NCI-H345 (cell line): ENCODE measurements at regions not wholly inside any gene's neighbourhood (a gene's known extent, or its start where the extent isn't known, plus 50 kb on each side); places are given as distances from the start of the nearest gene placed in this dataset.
"Not testable (repeated sequence)": the region's sequence is repeated elsewhere in the genome, so short reads cannot be mapped to it uniquely, and the experiment has no call there.

ENCODE experiments used
- DNase-seq: peaks from one replicate; lab custom pipeline; 2025; lab: John Stamatoyannopoulos, UW

GRCh38 chr5:1731091-1731639, 68.5 kb downstream of the MRPL36 start:
- no peak for DNase-seq

DNA sequence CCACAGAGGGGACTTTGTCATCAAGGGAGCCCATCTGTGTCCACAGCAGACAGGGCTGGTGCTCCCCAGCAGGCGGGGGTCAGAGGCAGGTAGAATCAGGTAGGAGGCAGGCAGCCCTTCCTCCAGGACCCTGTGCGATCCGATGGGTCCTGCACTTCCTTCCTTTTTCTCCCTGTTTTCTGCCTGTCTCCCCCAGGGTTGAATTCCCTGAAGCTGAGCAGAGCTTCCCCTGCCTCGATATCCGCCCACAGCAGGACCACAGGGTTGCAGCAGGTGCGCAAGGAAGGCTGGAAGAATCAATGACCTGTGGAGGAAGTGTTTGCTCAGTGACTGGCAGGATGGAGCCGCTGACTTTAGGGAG, 69.2 kb downstream of the MRPL36 start:
- DNase-seq: no peak

- DNase-seq: no peak
Observed at GRCh38 chr5:1729641-1730486, 69.8 kb downstream of the MRPL36 start.

- no peak for DNase-seq
Observed at GRCh38 chr5:1728846-1729245, 70.8 kb downstream of the MRPL36 start.

DNA sequence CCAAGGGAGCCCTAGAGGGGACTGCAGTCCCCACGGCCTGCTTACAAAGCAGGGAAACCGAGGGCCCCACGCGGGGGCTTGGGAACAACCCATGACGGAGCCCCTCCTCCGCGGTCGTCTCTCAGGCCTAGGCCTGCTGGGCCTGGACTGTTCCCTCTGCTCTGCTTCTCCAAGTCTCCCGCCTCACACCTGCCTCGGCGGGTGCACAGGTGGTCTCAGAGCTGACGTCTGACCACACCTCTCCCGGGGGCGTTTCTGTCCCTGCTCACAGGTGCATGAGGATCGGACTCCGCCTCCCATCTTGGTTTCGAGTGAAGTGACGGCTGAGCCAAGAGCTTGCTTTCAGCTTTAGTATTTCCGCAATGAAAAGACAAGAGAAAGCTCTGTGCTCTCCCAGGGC, 72.1 kb downstream of the MRPL36 start:
- no peak for DNase-seq

GRCh38 chr5:1726956-1727355, 72.7 kb downstream of the MRPL36 start:
- DNase-seq: no peak

DNA sequence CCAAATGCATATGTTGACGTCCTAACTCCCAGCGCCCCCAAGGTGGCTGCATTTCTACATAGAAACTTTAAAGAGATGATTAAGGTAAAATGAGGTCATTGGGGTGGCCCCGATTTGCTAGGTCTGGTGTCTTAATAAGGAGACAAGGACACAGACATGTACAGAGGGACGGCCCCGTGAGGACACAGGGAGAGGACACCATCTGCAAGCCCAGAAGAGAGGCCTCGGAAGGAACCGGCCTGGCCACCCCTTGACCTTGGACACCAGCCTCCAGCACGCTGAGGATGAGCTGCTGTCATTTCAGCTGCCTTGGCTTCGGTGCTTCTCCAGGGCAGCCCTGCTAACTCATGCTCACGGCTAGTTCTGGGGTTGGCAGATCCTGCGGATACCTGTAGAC, 73.2 kb downstream of the MRPL36 start:
- no peak for DNase-seq

DNA sequence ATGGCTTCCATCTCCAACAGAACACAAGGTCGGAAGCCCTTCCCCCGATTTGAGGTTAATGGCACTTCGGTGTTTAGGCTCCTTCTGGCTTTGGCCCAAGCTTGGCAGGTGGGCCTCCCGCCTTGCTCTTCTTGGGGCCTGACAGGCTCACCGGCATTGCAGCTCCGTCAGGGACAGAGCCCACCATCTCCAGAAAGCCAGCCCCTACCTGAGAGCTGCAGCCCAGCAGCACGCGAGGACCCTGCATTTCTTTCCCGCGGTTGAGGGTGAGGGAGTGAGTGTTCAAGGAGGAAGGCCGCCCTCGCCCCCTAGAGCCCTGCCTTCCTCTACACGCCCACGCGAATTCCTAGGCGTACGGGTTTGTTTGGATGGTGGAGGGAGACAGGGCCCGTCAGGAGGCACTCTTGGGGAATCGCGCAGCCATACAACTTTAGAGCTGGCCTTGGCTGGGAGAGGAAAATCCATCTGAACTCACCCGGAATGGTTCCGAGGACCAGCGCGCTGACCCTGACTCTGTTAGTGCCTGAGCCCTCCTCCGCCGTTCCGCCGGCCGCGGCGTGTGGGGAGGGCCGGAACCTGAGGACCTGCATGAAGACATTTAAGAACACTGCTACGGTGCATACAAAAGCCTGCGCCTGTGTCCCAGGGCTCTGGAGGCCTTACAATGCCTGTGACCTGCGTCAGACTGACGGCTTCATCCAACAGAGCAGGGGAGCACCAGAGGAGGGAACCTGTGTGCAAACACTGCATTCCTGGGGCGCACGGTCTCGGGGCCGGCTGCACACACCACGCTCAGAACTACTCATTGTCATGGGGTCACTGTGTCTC, 73.8 kb downstream of the MRPL36 start:
- DNase-seq: no peak

DNA sequence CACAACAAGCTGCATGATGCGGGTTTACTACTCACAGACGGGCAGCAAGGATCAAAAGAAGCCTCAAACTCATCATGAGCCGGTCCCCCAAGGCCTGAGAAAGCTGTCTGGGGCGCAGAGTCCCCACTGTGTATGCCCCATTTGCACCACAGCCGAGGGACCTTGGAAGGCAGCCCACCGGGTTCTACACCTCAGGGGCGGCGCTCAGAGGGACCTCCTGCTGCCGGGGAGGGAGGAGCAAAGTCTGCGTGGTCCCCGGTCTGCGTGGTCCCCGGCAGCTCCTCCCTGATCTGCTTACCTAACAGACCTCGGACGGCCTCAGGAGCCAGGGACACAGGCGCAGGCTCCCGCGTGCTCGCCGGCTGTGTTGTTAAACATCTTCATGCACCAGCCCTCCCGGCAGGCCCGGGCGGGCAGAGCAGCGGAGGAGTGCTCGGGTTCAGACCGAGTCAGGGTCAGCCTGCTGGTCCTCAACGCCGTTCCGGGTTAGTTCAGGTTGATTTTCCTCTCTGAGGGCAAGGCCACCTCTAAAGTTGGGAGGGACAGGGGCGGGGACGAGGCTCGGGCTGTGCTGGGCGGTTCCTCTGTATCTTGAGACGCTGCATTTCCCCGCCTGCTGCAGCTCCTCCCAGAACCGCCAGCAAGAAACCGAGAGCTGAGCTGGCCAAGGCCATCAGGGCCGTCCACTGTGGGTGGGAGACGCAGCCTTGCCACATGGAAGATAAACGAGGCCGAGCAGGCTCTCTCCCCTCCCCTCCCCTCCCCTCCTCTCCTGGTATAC, 74.6 kb downstream of the MRPL36 start:
- no peak for DNase-seq

GRCh38 chr5:1723957-1724821, 75.4 kb downstream of the MRPL36 start:
- DNase-seq: no peak

- DNase-seq: no peak
Observed at GRCh38 chr5:1723476-1723875, 76.2 kb downstream of the MRPL36 start.

DNA sequence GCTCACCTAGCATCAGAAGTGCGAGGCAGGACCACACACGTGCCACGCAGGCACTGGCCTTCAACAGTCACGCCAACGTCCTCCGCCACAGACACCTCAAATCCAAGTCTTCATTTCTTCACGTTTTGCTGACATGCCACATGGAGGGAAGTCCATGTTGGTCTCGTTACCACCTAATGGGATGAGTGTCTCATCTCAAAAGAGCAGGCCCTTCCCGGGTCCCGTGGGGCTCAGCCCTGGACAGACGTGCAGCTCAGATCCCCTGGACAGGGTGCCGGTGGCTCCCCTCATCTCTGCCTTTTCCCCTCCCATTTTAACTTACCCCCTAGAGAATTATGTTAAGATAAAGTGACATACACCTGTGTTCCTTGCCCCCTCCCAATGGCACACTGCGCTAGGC, 76.8 kb downstream of the MRPL36 start:
- DNase-seq: no peak

- no peak for DNase-seq
Observed at GRCh38 chr5:1720396-1721110, 79.1 kb downstream of the MRPL36 start.

- no peak for DNase-seq
Observed at GRCh38 chr5:1719860-1720259, 79.8 kb downstream of the MRPL36 start.

DNA sequence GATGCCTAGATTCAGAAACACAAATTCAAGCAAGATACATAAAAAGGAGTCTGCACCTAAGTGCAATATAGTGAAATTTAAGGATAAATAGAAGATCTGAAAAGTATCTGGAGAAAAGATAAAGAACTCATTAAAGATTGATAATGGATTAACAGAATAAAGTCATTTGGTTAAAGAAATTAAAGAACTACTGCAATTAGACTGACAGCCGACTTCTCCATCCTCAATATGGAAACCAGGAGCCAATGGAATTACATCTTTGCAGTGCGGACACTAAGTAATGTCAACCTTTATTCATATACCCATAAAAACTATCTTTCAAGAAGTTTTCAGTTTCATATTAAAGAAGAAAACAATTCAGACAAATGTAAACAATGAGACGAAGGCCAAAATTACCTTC, 81.0 kb downstream of the MRPL36 start:
- no peak for DNase-seq

- not testable (repeated sequence) for DNase-seq
Observed at GRCh38 chr5:1710091-1710490, 89.5 kb downstream of the MRPL36 start.

DNA sequence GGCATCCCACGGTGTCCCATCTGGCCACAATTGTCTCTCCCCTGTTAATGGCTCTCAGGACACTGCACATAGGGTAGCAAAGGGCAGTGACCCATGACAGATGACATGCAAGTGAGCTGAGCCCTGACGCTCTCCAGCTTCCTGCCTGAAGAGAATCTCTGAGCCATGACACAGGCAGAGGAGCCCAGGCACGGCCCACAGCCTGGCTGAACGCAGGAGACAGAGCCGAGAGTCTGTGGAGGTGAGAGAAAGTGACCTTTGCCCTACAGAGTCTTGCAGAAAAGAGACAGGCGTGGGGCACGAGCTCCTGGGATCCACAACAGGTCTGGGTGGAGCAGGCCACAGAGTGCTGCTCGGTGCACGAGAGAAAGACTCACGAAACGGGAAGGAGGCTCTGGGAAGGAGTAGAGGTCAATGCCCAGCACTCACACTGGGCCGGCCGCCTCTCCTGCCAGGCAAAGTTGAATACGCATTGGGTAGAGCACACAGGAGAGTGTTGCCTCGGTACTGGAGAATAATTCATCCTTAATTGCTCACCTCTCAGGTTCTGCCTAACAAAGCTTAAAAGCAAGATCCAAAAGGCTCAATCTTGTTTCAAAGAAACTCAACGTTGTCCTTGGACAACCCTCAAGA, 90.3 kb downstream of the MRPL36 start:
- DNase-seq: no peak

- DNase-seq: no peak
Observed at GRCh38 chr5:1708592-1709141, 91.0 kb downstream of the MRPL36 start.

DNA sequence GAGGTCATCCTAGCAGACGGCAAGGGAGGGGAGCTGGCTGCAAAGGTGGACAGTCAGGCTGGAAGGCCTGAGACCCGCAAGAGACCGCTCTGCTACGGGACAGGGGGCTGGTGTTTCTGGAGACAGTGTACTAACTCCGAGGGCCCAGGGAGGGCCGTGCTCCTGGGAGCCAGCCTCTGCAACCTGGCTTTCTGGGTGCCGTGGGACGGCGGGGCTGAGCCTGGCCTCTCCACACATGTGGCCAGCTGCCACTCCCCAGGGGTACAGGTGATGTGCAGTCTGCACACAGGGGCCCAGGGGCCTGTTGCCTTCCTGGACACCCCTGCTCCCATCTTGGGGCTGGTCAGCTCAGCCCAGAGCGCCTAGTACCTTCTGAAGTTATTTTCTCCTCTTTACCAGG, 92.2 kb downstream of the MRPL36 start:
- no peak for DNase-seq

- no peak for DNase-seq
Observed at GRCh38 chr5:1706428-1706827, 93.2 kb downstream of the MRPL36 start.
